Fibroblast of lung (primary cell): ENCODE measurements at regions not wholly inside any gene's neighbourhood (a gene's known extent, or its start where the extent isn't known, plus 50 kb on each side); places are given as distances from the start of the nearest gene placed in this dataset.

Experiments used
- CTCF ChIP-seq, 2 donors: IDR thresholded peaks in 1 of 2; conservative IDR thresholded peaks in 1 of 2; 1 replicate in 1 of 2; 2 replicates in 1 of 2; pipeline ENCODE4 v1.5.1; 2011 to 2012; ENCODE audit warnings: low read length in 2 of 2, control low read depth in 1 of 2, inconsistent platforms in 1 of 2, low read depth in 1 of 2, mild to moderate bottlenecking in 1 of 2
- EZH2 ChIP-seq: IDR thresholded peaks from 2 replicates; pipeline ENCODE4 v1.5.1; 2012; ENCODE audit warnings: low read length, control low read depth, mild to moderate bottlenecking; ENCODE audit errors: missing control alignments

- no peak for TF ChIP-seq CTCF (conservative IDR thresholded peaks at IDR 0.05 in 1 of 2, IDR thresholded peaks at IDR 0.05 in 1 of 2; ENCODE audit: low read depth in 1 of 2, low read length in 2 of 2)
- no peak for TF ChIP-seq EZH2
Measured at GRCh38 chr1:239155466-239156091, 230.8 kb upstream of the CHRM3 start.
